SK-N-SH treated with all-trans-retinoic acid at 6 μM for 48 hours (cell line): ENCODE measurements at regions not wholly inside any gene's neighbourhood (a gene's known extent, or its start where the extent isn't known, plus 50 kb on each side); places are given as distances from the start of the nearest gene placed in this dataset.

Experiments used
- ARNTL ChIP-seq: fragments of 450-650 bp; formaldehyde crosslinking; IDR thresholded peaks from 2 replicates; pipeline ENCODE4 v1.5.0; 2020; ENCODE audit warnings: low read depth, mild to moderate bottlenecking, moderate library complexity, borderline replicate concordance
- BACH2 ChIP-seq: fragments of 250-450 bp; sonication (Bioruptor Pico); IDR thresholded peaks from 2 replicates; pipeline ENCODE4 v1.9.0; 2021; ENCODE audit warnings: mild to moderate bottlenecking, borderline replicate concordance
- CSDC2 ChIP-seq: fragments of 250-450 bp; sonication (Bioruptor Pico); IDR thresholded peaks from 2 replicates; pipeline ENCODE4 v1.5.0; 2020; ENCODE audit warnings: mild to moderate bottlenecking, moderate library complexity
- ESRRG ChIP-seq: fragments of 250-450 bp; sonication (Bioruptor Pico); IDR thresholded peaks from 2 replicates; pipeline ENCODE4 v1.6.1; 2021; ENCODE audit warnings: mild to moderate bottlenecking
- SNAI2 ChIP-seq: fragments of 250-450 bp; sonication (Bioruptor Pico); IDR thresholded peaks from 2 replicates; pipeline ENCODE4 v1.5.0; 2020; ENCODE audit warnings: mild to moderate bottlenecking, moderate library complexity
- TOX ChIP-seq: fragments of 250-450 bp; sonication (Bioruptor Pico); IDR thresholded peaks from 2 replicates; pipeline ENCODE4 v1.8.0; 2021; ENCODE audit warnings: mild to moderate bottlenecking, moderate library complexity, borderline replicate concordance
- ZC3H10 ChIP-seq: fragments of 250-450 bp; sonication (Bioruptor Pico); IDR thresholded peaks from 2 replicates; pipeline ENCODE4 v1.5.1; 2021; ENCODE audit warnings: mild to moderate bottlenecking, moderate library complexity
- ZNF70 ChIP-seq: fragments of 450-650 bp; formaldehyde crosslinking; IDR thresholded peaks from 2 replicates; pipeline ENCODE4 v1.5.0; 2020; ENCODE audit warnings: mild to moderate bottlenecking, moderate library complexity
- TF ChIP-seq, protein P1 (sequence below): fragments of 250-450 bp; sonication (Bioruptor Pico); IDR thresholded peaks from 2 replicates; pipeline ENCODE4 v1.5.0; 2020; ENCODE audit warnings: mild to moderate bottlenecking, moderate library complexity
- TF ChIP-seq, protein P2 (sequence below): fragments of 250-450 bp; sonication (Bioruptor Pico); IDR thresholded peaks from 2 replicates; pipeline ENCODE4 v1.8.0; 2020; ENCODE audit warnings: mild to moderate bottlenecking, moderate library complexity, borderline replicate concordance

DNA sequence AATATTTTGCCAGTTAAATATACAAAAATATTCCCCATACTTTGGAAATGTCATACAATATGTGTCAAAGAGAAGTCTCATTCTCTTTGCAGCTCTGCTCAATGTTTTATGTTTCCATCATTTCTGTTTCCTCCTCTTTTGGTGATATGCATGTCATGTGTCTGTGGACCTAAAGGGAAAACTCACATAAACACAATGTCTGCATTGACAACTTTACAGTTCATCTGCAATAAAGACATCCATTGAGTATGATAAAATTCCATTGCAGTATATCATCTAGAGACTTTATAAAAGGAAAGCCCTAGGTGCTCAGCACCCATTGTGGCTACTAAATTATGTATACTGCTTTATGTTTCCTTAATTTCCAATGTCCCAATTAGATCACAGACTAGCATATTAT lies 461.3 kb upstream of the FAT3 start:
- TF ChIP-seq ZNF70 (CRISPR knock-in tag) (no peak), ARNTL (CRISPR knock-in tag) (no peak), CSDC2 (no peak), SNAI2 (CRISPR knock-in tag) (no peak), ZC3H10 (CRISPR knock-in tag) (no peak), BACH2 (CRISPR knock-in tag) (no peak), ESRRG (no peak), TOX (no peak)
- TF ChIP-seq, protein P1, sequence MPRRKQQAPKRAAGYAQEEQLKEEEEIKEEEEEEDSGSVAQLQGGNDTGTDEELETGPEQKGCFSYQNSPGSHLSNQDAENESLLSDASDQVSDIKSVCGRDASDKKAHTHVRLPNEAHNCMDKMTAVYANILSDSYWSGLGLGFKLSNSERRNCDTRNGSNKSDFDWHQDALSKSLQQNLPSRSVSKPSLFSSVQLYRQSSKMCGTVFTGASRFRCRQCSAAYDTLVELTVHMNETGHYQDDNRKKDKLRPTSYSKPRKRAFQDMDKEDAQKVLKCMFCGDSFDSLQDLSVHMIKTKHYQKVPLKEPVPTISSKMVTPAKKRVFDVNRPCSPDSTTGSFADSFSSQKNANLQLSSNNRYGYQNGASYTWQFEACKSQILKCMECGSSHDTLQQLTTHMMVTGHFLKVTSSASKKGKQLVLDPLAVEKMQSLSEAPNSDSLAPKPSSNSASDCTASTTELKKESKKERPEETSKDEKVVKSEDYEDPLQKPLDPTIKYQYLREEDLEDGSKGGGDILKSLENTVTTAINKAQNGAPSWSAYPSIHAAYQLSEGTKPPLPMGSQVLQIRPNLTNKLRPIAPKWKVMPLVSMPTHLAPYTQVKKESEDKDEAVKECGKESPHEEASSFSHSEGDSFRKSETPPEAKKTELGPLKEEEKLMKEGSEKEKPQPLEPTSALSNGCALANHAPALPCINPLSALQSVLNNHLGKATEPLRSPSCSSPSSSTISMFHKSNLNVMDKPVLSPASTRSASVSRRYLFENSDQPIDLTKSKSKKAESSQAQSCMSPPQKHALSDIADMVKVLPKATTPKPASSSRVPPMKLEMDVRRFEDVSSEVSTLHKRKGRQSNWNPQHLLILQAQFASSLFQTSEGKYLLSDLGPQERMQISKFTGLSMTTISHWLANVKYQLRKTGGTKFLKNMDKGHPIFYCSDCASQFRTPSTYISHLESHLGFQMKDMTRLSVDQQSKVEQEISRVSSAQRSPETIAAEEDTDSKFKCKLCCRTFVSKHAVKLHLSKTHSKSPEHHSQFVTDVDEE = no peak
- TF ChIP-seq, protein P2, sequence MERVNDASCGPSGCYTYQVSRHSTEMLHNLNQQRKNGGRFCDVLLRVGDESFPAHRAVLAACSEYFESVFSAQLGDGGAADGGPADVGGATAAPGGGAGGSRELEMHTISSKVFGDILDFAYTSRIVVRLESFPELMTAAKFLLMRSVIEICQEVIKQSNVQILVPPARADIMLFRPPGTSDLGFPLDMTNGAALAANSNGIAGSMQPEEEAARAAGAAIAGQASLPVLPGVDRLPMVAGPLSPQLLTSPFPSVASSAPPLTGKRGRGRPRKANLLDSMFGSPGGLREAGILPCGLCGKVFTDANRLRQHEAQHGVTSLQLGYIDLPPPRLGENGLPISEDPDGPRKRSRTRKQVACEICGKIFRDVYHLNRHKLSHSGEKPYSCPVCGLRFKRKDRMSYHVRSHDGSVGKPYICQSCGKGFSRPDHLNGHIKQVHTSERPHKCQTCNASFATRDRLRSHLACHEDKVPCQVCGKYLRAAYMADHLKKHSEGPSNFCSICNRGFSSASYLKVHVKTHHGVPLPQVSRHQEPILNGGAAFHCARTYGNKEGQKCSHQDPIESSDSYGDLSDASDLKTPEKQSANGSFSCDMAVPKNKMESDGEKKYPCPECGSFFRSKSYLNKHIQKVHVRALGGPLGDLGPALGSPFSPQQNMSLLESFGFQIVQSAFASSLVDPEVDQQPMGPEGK (CRISPR knock-in tag) = no peak
